ENCODE measurements at regions not wholly inside any gene's neighbourhood (a gene's known extent, or its start where the extent isn't known, plus 50 kb on each side); places are given as distances from the start of the nearest gene placed in this dataset.
A peak's percentile ranks its signal among the peaks of the same experiment; 100 is the strongest.

GRCh38 chr6:126607289-126607688 is 267.4 kb downstream of the CENPW start:
- no peak for DNase-seq (ENCODE audit: low spot score)

GRCh38 chr6:126608681-126609080 is 268.8 kb downstream of the CENPW start:
- no peak for DNase-seq (ENCODE audit: low spot score)

GRCh38 chr6:126614642-126615504 is 275.0 kb downstream of the CENPW start:
- no peak for DNase-seq (ENCODE audit: low spot score)

- DNase-seq (ENCODE audit: low spot score): no peak
These were observed 277.0 kb downstream of the CENPW start for GRCh38 chr6:126616866-126617265.

GRCh38 chr6:126618639-126619343 is 278.9 kb downstream of the CENPW start:
- DNase-seq (ENCODE audit: low spot score): peak; percentile 16

GRCh38 chr6:126620719-126621118 is 280.8 kb downstream of the CENPW start:
- DNase-seq (ENCODE audit: low spot score): no peak

GRCh38 chr6:126625019-126625418 is 285.1 kb downstream of the CENPW start:
- no peak for DNase-seq (ENCODE audit: low spot score)

- no peak for DNase-seq (ENCODE audit: low spot score)
These were observed 288.2 kb downstream of the CENPW start for GRCh38 chr6:126628125-126628524.

GRCh38 chr6:126631363-126631762 is 291.4 kb downstream of the CENPW start:
- DNase-seq (ENCODE audit: low spot score): no peak

GRCh38 chr6:126632271-126632670 is 292.4 kb downstream of the CENPW start:
- DNase-seq (ENCODE audit: low spot score): no peak

GRCh38 chr6:126633373-126633772 is 293.5 kb downstream of the CENPW start:
- DNase-seq (ENCODE audit: low spot score): no peak

- DNase-seq (ENCODE audit: low spot score): no peak
These were observed 300.4 kb downstream of the CENPW start for GRCh38 chr6:126640356-126640755.

- no peak for DNase-seq (ENCODE audit: low spot score)
These were observed 301.0 kb downstream of the CENPW start for GRCh38 chr6:126640921-126641320.

GRCh38 chr6:126641641-126642040 is 301.7 kb downstream of the CENPW start:
- DNase-seq (ENCODE audit: low spot score): no peak

GRCh38 chr6:126643352-126643751 is 303.4 kb downstream of the CENPW start:
- no peak for DNase-seq (ENCODE audit: low spot score)

- DNase-seq (ENCODE audit: low spot score): no peak
These were observed 311.0 kb downstream of the CENPW start for GRCh38 chr6:126650931-126651330.

- peak; percentile 13 for DNase-seq (ENCODE audit: low spot score)
These were observed 317.8 kb downstream of the CENPW start for GRCh38 chr6:126657561-126658175.

GRCh38 chr6:126660376-126660775 is 320.5 kb downstream of the CENPW start:
- no peak for DNase-seq (ENCODE audit: low spot score)

GRCh38 chr6:126661646-126662045 is 321.7 kb downstream of the CENPW start:
- DNase-seq (ENCODE audit: low spot score): no peak

- no peak for DNase-seq (ENCODE audit: low spot score)
These were observed 323.1 kb downstream of the CENPW start for GRCh38 chr6:126662966-126663365.

GRCh38 chr6:126664271-126664670 is 324.4 kb downstream of the CENPW start:
- no peak for DNase-seq (ENCODE audit: low spot score)

- DNase-seq (ENCODE audit: low spot score): no peak
These were observed 325.6 kb downstream of the CENPW start for GRCh38 chr6:126665551-126665950.

- no peak for DNase-seq (ENCODE audit: low spot score)
These were observed 327.2 kb downstream of the CENPW start for GRCh38 chr6:126667071-126667470.

Data from mucosa of gallbladder (tissue), 1 donor.